Thyroid gland (tissue), 4 donors: ENCODE measurements at regions not wholly inside any gene's neighbourhood (a gene's known extent, or its start where the extent isn't known, plus 50 kb on each side); places are given as distances from the start of the nearest gene placed in this dataset.
"Not testable (repeated sequence)": the region's sequence is repeated elsewhere in the genome, so short reads cannot be mapped to it uniquely, and the experiment has no call there.

Source experiments
- DNase-seq, 2 donors: peaks; one replicate each; pipeline ENCODE4 v3.0.0-alpha.2; 2019
- H3K27ac ChIP-seq, 3 donors: fragments of 200-600 bp; sonication (generic); 1 replicate in 2 of 3; 2 replicates in 1 of 3; pipeline ENCODE4 v1.5.1; 2016 to 2019; ENCODE audit warnings: mild to moderate bottlenecking in 1 of 3, moderate library complexity in 1 of 3
- H3K27me3 ChIP-seq: fragments of 200-600 bp; sonication (generic); one replicate; pipeline ENCODE4 v1.5.1; 2019
- H3K36me3 ChIP-seq, 2 donors: fragments of 200-600 bp; sonication (generic); one replicate each; pipeline ENCODE4 v1.5.1; 2016 to 2019
- H3K4me1 ChIP-seq, 2 donors: fragments of 200-600 bp; sonication (generic); one replicate each; pipeline ENCODE4 v1.5.1; 2017 to 2019
- H3K4me3 ChIP-seq, 3 donors: fragments of 200-600 bp; sonication (generic); replicated peaks in 1 of 3; 1 replicate in 2 of 3; 2 replicates in 1 of 3; pipeline ENCODE4 v1.5.1; 2016; ENCODE audit warnings: mild to moderate bottlenecking in 1 of 3
- H3K9me3 ChIP-seq: fragments of 200-600 bp; sonication (generic); one replicate; pipeline ENCODE4 v1.5.1; 2017
- CTCF ChIP-seq, 6 experiments: fragments of 200-600 bp in 3 of 6; fragments of 450-650 bp in 3 of 6; sonication (generic) in 3 of 6; IDR thresholded peaks; one replicate each; pipeline ENCODE4 v1.5.1; 2016 to 2019; ENCODE audit warnings: antibody characterized with exemption in 6 of 6, mild to moderate bottlenecking in 2 of 6, inconsistent platforms in 1 of 6, moderate library complexity in 1 of 6
- POLR2A ChIP-seq, 2 donors: fragments of 450-650 bp; IDR thresholded peaks; one replicate each; pipeline ENCODE4 v1.6.1; 2017; ENCODE audit warnings: antibody characterized with exemption in 2 of 2, mild to moderate bottlenecking in 2 of 2, moderate library complexity in 1 of 2
- WGBS, 2 donors: methylation state at CpG; one replicate each; pipeline ENCODE4 v1.1.5; 2017; 5-methylcytosine and 5-hydroxymethylcytosine counted together
- intact Hi-C: fragments of 100-400 bp; cut with DNase I; formaldehyde crosslinking; loops from one replicate; pipeline ENCODE4 v1.15.1; 2023

GRCh38 chr16:50450957-50451356 is 82.2 kb upstream of the BRD7 start:
- H3K36me3 ChIP-seq: no peaks in the 10 kb centered on the region
- 87 to 97% methylated on average over 4 of the region's 4 CpGs for WGBS, 2 donors
- H3K27me3 ChIP-seq: no peaks in the 10 kb centered on the region
- intact Hi-C loops: no loop called here
- DNase-seq: no peak
- TF ChIP-seq POLR2A (IDR thresholded peaks at IDR 0.05): no peak
- no peaks in the 10 kb centered on the region for H3K9me3 ChIP-seq
- no peak overlapping the region for H3K27ac ChIP-seq
- H3K4me1 ChIP-seq: no peaks in the 10 kb centered on the region
- H3K4me3 ChIP-seq: no peak overlapping the region

GRCh38 chr16:50449800-50450199 is 81.0 kb upstream of the BRD7 start:
- Histone ChIP-seq H3K4me1 (no peaks in the 10 kb centered on the region), H3K4me3 (no peak overlapping the region), H3K27ac (no peak overlapping the region), H3K36me3 (no peaks in the 10 kb centered on the region), H3K27me3 (no peaks in the 10 kb centered on the region), H3K9me3 (no peaks in the 10 kb centered on the region)
- DNase-seq: no peak
- 47 to 52% methylated on average over 6 of the region's 6 CpGs for WGBS, 2 donors
- intact Hi-C loops: no loop called here
- TF ChIP-seq POLR2A (IDR thresholded peaks at IDR 0.05) (no peak), CTCF (IDR thresholded peaks at IDR 0.05) (no peak)

GRCh38 chr16:50448981-50449380 is 80.2 kb upstream of the BRD7 start:
- no peak overlapping the region for H3K27ac ChIP-seq
- WGBS, 2 donors: 84 to 85% methylated on average over 10 of the region's 10 CpGs
- no peaks in the 10 kb centered on the region for H3K36me3 ChIP-seq
- H3K4me3 ChIP-seq: no peak overlapping the region
- TF ChIP-seq CTCF (IDR thresholded peaks at IDR 0.05) (no peak), POLR2A (IDR thresholded peaks at IDR 0.05) (no peak)
- no peaks in the 10 kb centered on the region for H3K27me3 ChIP-seq
- no peaks in the 10 kb centered on the region for H3K4me1 ChIP-seq
- intact Hi-C loops: no loop called here
- H3K9me3 ChIP-seq: no peaks in the 10 kb centered on the region
- no peak for DNase-seq

GRCh38 chr16:50448522-50448921 is 79.7 kb upstream of the BRD7 start:
- no peaks in the 10 kb centered on the region for H3K4me1 ChIP-seq
- TF ChIP-seq CTCF (IDR thresholded peaks at IDR 0.05): no peak
- no peak for TF ChIP-seq POLR2A (IDR thresholded peaks at IDR 0.05)
- no peaks in the 10 kb centered on the region for H3K36me3 ChIP-seq
- DNase-seq: no peak
- H3K4me3 ChIP-seq: no peak overlapping the region
- WGBS, 2 donors: 82 to 84% methylated on average over 7 to 8 of the region's 8 CpGs
- H3K27ac ChIP-seq: no peak overlapping the region
- intact Hi-C loops: no loop called here
- H3K27me3 ChIP-seq: no peaks in the 10 kb centered on the region
- H3K9me3 ChIP-seq: no peaks in the 10 kb centered on the region

- H3K27me3 ChIP-seq, H3K4me1 ChIP-seq, H3K4me3 ChIP-seq, H3K36me3 ChIP-seq, H3K9me3 ChIP-seq, intact Hi-C loops, H3K27ac ChIP-seq, DNase-seq: not testable (repeated sequence)
- 52 to 75% methylated on average over 8 of the region's 8 CpGs for WGBS, 2 donors
These were observed 78.6 kb upstream of the BRD7 start for GRCh38 chr16:50447386-50447785.

- no peak overlapping the region for H3K4me3 ChIP-seq
- H3K4me1 ChIP-seq: no peaks in the 10 kb centered on the region
- H3K27ac ChIP-seq: no peak overlapping the region
- intact Hi-C loops: no loop called here
- no peaks in the 10 kb centered on the region for H3K36me3 ChIP-seq
- WGBS, 2 donors: 88 to 91% methylated on average over 4 of the region's 4 CpGs
- H3K9me3 ChIP-seq: no peaks in the 10 kb centered on the region
- DNase-seq: no peak
- no peak for TF ChIP-seq POLR2A (IDR thresholded peaks at IDR 0.05)
- TF ChIP-seq CTCF (IDR thresholded peaks at IDR 0.05): no peak
- no peaks in the 10 kb centered on the region for H3K27me3 ChIP-seq
These were observed 78.1 kb upstream of the BRD7 start for GRCh38 chr16:50446861-50447260.
